CD4-positive, alpha-beta T cell (primary cell): ENCODE measurements at regions not wholly inside any gene's neighbourhood (a gene's known extent, or its start where the extent isn't known, plus 50 kb on each side); places are given as distances from the start of the nearest gene placed in this dataset.

Experiments used
- ATAC-seq: fragments of 200-7000 bp; cut with Tn5 transposase; one replicate; pipeline ENCODE4 v1.10.0; 2022; ENCODE audit warnings: mild to moderate bottlenecking; ENCODE audit not compliant: poor library complexity
- CTCF ChIA-PET: fragments of 350-600 bp; sonication (Branson Sonifier 250); formaldehyde crosslinking; loops from one replicate; lab custom pipeline; 2021; ENCODE audit warnings: antibody characterized with exemption, inconsistent platforms; lab: Charles Lee
- POLR2A ChIA-PET: fragments of 350-600 bp; sonication (Branson Sonifier 250); formaldehyde crosslinking; loops from one replicate; lab custom pipeline; 2021; ENCODE audit warnings: antibody characterized with exemption, inconsistent platforms; lab: Charles Lee
- DNase-seq, 14 experiments: peaks; one replicate each; pipeline ENCODE4 v3.0.0-alpha.2; 2013 to 2020; ENCODE audit warnings: mixed read lengths in 2 of 14
- H3K27ac ChIP-seq, 2 donors: one replicate each; pipeline versions ENCODE4 v1.5.1 to v1.7.0; 2013; ENCODE audit warnings: low read length in 2 of 2, low read depth in 1 of 2, mild to moderate bottlenecking in 1 of 2
- H3K27me3 ChIP-seq, 2 experiments: 1 replicate in 1 of 2; 2 replicates in 1 of 2; pipeline versions ENCODE4 v1.6.1 to v1.7.0; 2013; ENCODE audit warnings: low read length in 2 of 2, control low read depth in 1 of 2, mild to moderate bottlenecking in 1 of 2, moderate library complexity in 1 of 2; ENCODE audit not compliant: insufficient read depth in 2 of 2, control insufficient read depth in 1 of 2
- H3K36me3 ChIP-seq: one replicate; pipeline ENCODE4 v1.6.1; 2013; ENCODE audit warnings: low read length, control low read depth; ENCODE audit not compliant: insufficient read depth
- H3K4me1 ChIP-seq: one replicate; pipeline ENCODE4 v1.6.1; 2013; ENCODE audit warnings: low read length, control low read depth; ENCODE audit not compliant: insufficient read depth
- H3K4me3 ChIP-seq: one replicate; pipeline ENCODE4 v1.5.1; 2013; ENCODE audit warnings: mild to moderate bottlenecking, low read length, moderate library complexity
- H3K9me3 ChIP-seq, 2 experiments: 1 replicate in 1 of 2; 2 replicates in 1 of 2; pipeline versions ENCODE4 v1.6.1 to v1.7.0; 2013; ENCODE audit warnings: low read length in 2 of 2, mild to moderate bottlenecking in 2 of 2, control low read depth in 1 of 2, moderate library complexity in 1 of 2; ENCODE audit not compliant: control insufficient read depth in 1 of 2, insufficient read depth in 1 of 2
- H3K27ac Mint-ChIP-seq: one replicate; pipeline ENCODE4 v1.8.0; 2020; ENCODE audit warnings: mixed read lengths
- H3K27me3 Mint-ChIP-seq: one replicate; pipeline ENCODE4 v1.8.0; 2021; ENCODE audit warnings: mixed read lengths
- H3K36me3 Mint-ChIP-seq: one replicate; pipeline ENCODE4 v1.8.0; 2021; ENCODE audit warnings: low read depth, mixed read lengths
- H3K4me1 Mint-ChIP-seq: one replicate; pipeline ENCODE4 v1.8.0; 2021; ENCODE audit warnings: low read depth, mixed read lengths
- H3K4me3 Mint-ChIP-seq: one replicate; pipeline ENCODE4 v1.8.0; 2020; ENCODE audit warnings: mild to moderate bottlenecking, mixed read lengths
- H3K9me3 Mint-ChIP-seq: one replicate; pipeline ENCODE4 v1.8.0; 2020; ENCODE audit warnings: mixed read lengths
- CTCF ChIP-seq: fragments of 200-600 bp; IDR thresholded peaks from one replicate; pipeline ENCODE4 v1.8.0; 2022; ENCODE audit warnings: antibody characterized with exemption, mild to moderate bottlenecking
- intact Hi-C, 2 experiments: fragments of 100-400 bp; cut with DNase I in 1 of 2; cut with micrococcal nuclease in 1 of 2; formaldehyde crosslinking; loops; one replicate each; pipeline versions ENCODE4 v1.15.1 to v1.9.0; 2023 to 2025; cut with DNase I, micrococcal nuclease

DNA sequence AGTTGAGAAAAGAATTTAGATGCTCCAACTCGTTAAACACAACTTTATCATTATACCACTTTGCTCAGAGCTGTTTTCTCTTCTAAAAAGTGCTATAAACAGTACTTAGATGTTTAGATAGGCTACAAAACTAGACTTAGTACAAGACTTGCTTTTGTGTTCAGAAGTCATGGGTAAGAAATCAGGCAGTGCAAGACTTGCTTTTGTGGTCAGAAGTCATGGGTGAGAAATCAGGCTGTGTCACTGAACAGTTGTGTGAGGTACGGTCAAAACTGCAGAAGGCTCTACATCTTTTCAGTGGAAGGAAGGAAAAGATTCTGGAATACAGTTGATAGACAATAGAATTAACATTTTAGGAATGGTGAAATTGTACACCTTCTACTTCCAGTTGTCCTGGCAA lies 239.7 kb downstream of the DNAJB9 start:
- DNase-seq (no peak), ATAC-seq (no peak)
- Mint-ChIP-seq H3K9me3 (peaks cover 1% of the 10 kb centered on the region), H3K36me3 (no peaks in the 10 kb centered on the region), H3K4me3 (no peak overlapping the region), H3K27me3 (no peaks in the 10 kb centered on the region), H3K27ac (no peak overlapping the region), H3K4me1 (no peaks in the 10 kb centered on the region)
- H3K27me3 ChIP-seq, result no peaks in the 10 kb centered on the region
- TF ChIP-seq CTCF, result no peak
- no peaks in the 10 kb centered on the region for H3K36me3 ChIP-seq
- intact Hi-C loops, result no loop called here
- no peak overlapping the region for H3K4me3 ChIP-seq
- H3K9me3 ChIP-seq, result peaks cover 0 to 6% of the 10 kb centered on the region in 2 experiments
- H3K27ac ChIP-seq, result no peak overlapping the region
- no peaks in the 10 kb centered on the region for H3K4me1 ChIP-seq
- ChIA-PET CTCF (no interaction called here), POLR2A (no interaction called here)

DNA sequence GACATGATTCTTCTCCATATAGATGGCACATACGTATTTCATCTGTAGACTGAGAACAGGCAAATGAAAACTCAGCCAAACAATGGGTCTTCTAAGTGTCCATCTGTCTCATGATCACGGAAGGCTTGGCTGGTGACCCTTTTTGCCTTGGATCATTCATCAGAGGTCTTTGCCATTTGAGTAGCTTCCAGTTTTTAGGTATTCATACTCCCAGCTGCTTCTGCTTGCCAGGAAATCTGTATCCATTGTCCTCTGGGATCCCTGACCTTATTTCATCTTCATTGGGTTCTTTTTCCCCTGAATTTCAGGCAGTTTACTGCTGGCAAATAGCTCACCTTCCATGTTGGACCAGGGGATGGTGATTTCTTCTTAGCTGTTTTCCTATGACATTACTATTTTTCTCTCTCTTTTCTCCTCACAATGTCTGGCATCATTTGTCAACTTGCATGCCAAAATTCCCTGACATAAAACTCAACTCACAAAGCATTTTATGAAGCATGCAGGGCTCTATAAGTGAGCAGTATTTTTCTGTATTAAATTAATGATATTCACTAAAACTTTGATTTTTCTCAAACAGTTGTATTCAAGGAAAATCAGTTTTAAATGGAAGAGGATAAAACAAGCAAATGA lies 241.2 kb downstream of the DNAJB9 start:
- DNase-seq, result no peak
- no peak overlapping the region for H3K27ac ChIP-seq
- H3K4me3 ChIP-seq, result no peak overlapping the region
- no peaks in the 10 kb centered on the region for H3K27me3 Mint-ChIP-seq
- no peak for TF ChIP-seq CTCF
- H3K27me3 ChIP-seq, result no peaks in the 10 kb centered on the region
- ChIA-PET POLR2A (no interaction called here), CTCF (no interaction called here)
- no peaks in the 10 kb centered on the region for H3K36me3 ChIP-seq
- no peaks in the 10 kb centered on the region for H3K36me3 Mint-ChIP-seq
- H3K4me1 ChIP-seq, result no peaks in the 10 kb centered on the region
- peaks cover 2% of the 10 kb centered on the region for H3K9me3 Mint-ChIP-seq
- no peak for ATAC-seq
- H3K27ac Mint-ChIP-seq, result no peak overlapping the region
- H3K9me3 ChIP-seq, result peaks cover 0 to 6% of the 10 kb centered on the region in 2 experiments
- no peaks in the 10 kb centered on the region for H3K4me1 Mint-ChIP-seq
- no peak overlapping the region for H3K4me3 Mint-ChIP-seq
- intact Hi-C loops, result no loop called here

DNA sequence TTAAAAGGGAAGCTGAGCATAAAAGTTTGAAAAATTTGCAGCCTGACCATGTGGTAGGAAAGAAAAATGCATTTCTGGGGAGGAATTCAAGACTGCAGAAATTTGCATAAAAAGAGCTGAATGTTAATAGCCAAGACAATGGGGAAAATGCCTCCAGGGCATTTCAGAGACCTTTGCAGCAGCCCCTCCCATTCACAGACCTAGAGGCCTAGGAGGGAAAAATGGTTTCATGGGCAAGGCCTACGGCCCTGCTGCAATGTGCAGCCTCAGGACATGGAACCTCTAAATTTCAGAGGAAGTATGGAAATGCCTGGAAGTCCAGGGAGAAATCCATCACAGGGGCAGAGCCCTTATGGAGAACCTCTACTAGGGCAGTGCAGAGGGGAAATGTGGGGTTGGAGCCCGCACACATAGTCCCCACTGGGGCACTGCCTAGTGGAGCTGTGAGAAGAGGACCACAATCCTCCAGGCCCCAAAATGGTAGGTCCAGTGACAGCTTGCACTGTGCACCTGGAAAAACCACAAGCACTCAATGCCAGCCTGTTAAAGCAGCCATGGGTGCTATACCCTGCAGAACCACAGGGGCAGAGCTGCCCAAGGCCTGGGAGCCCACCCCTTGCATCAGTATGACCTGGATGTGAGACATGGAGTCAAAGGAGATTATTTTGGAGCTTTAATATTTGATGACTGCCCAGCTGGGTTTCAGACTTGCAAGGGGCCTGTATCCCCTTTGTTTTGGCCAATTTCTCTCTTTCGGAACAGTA lies 243.8 kb downstream of the DNAJB9 start:
- POLR2A ChIA-PET, result no interaction called here
- no peak overlapping the region for H3K4me3 ChIP-seq
- no peaks in the 10 kb centered on the region for H3K4me1 Mint-ChIP-seq

More for the DNA sequence above, 243.8 kb downstream of the DNAJB9 start:
- ATAC-seq, result no peak
- no peak for TF ChIP-seq CTCF
- no peaks in the 10 kb centered on the region for H3K36me3 ChIP-seq
- no peak overlapping the region for H3K27ac ChIP-seq
- H3K27me3 ChIP-seq, result no peaks in the 10 kb centered on the region
- DNase-seq, result no peak
- Mint-ChIP-seq H3K27me3 (no peaks in the 10 kb centered on the region), H3K27ac (no peak overlapping the region), H3K9me3 (peaks cover 2% of the 10 kb centered on the region), H3K4me3 (no peak overlapping the region), H3K36me3 (no peaks in the 10 kb centered on the region)
- CTCF ChIA-PET, result no interaction called here
- peaks cover 0 to 6% of the 10 kb centered on the region in 2 experiments for H3K9me3 ChIP-seq
- intact Hi-C loops, result no loop called here
- no peaks in the 10 kb centered on the region for H3K4me1 ChIP-seq
